Esophagus muscularis mucosa (tissue), 4 donors: ENCODE measurements at regions not wholly inside any gene's neighbourhood (a gene's known extent, or its start where the extent isn't known, plus 50 kb on each side); places are given as distances from the start of the nearest gene placed in this dataset.
"Not testable (repeated sequence)": the region's sequence is repeated elsewhere in the genome, so short reads cannot be mapped to it uniquely, and the experiment has no call there.

Experiments used
- DNase-seq: peaks from one replicate; pipeline ENCODE4 v3.0.0-alpha.2; 2017; ENCODE audit errors: extremely low spot score
- H3K27ac ChIP-seq, 4 donors: fragments of 200-600 bp; sonication (generic); replicated peaks in 1 of 4; 1 replicate in 3 of 4; 2 replicates in 1 of 4; pipeline ENCODE4 v1.5.1; 2016 to 2019; ENCODE audit warnings: mild to moderate bottlenecking in 1 of 4
- H3K27me3 ChIP-seq, 4 donors: fragments of 200-600 bp; sonication (generic); one replicate each; pipeline versions ENCODE4 v1.5.1 to v1.6.0; 2016 to 2019
- H3K36me3 ChIP-seq, 4 donors: fragments of 200-600 bp; sonication (generic); one replicate each; pipeline ENCODE4 v1.5.1; 2016 to 2019
- H3K4me1 ChIP-seq, 4 donors: fragments of 200-600 bp; sonication (generic); one replicate each; pipeline ENCODE4 v1.5.1; 2016 to 2019
- H3K4me3 ChIP-seq, 4 donors: fragments of 200-600 bp; sonication (generic); 1 replicate in 2 of 4; 2 replicates in 2 of 4; pipeline ENCODE4 v1.5.1; 2016 to 2019; ENCODE audit warnings: mild to moderate bottlenecking in 4 of 4, moderate library complexity in 1 of 4
- H3K9me3 ChIP-seq, 4 donors: fragments of 200-600 bp; sonication (generic); 1 replicate in 3 of 4; 2 replicates in 1 of 4; pipeline ENCODE4 v1.5.1; 2016 to 2019
- EP300 ChIP-seq: sonication (generic); formaldehyde crosslinking; IDR thresholded peaks from one replicate; pipeline ENCODE4 v1.6.1; 2017; ENCODE audit warnings: antibody characterized with exemption
- POLR2A ChIP-seq: fragments of 450-650 bp; IDR thresholded peaks from one replicate; pipeline ENCODE4 v1.6.1; 2017; ENCODE audit warnings: antibody characterized with exemption, moderate library complexity, mild to moderate bottlenecking, low read depth
- POLR2AphosphoS5 ChIP-seq, 2 donors: sonication (generic); formaldehyde crosslinking; IDR thresholded peaks; one replicate each; pipeline ENCODE4 v1.6.1; 2017; ENCODE audit warnings: antibody characterized with exemption in 2 of 2
- WGBS: methylation state at CpG from one replicate; pipeline ENCODE4 v1.1.5; 2018; 5-methylcytosine and 5-hydroxymethylcytosine counted together
- intact Hi-C: fragments of 100-400 bp; cut with DNase I; formaldehyde crosslinking; loops from one replicate; pipeline ENCODE4 v1.15.1; 2023
- TF ChIP-seq, protein P1 (sequence below), 3 experiments: fragments of 200-600 bp in 2 of 3; fragments of 450-650 bp in 1 of 3; sonication (generic) in 2 of 3; IDR thresholded peaks; one replicate each; pipeline ENCODE4 v1.5.1; 2017 to 2019; ENCODE audit warnings: antibody characterized with exemption in 3 of 3, mild to moderate bottlenecking in 2 of 3, moderate library complexity in 1 of 3

DNA sequence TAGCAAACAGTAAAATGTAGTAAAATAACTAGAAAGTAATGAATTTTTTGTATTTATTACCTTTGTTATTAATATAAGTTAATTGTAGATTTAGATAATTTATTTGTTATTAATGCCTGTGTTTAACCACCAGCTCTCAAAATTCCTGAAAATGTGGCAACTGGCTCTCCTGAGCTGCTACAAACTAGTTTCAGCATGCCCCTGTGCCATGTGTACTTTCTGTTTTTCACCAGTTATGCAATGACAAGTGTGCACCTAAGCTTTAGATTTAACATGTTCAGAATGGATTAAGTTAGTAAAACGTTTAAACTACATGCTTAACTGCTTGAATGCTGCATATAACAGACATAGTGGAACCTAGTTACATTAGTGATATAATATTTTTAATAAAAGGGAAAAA lies 88.1 kb downstream of the POSTN start:
- Histone ChIP-seq H3K4me3 (no peak overlapping the region), H3K27me3 (no peaks in the 10 kb centered on the region), H3K4me1 (no peaks in the 10 kb centered on the region), H3K27ac (no peak overlapping the region), H3K36me3 (no peaks in the 10 kb centered on the region), H3K9me3 (no peaks in the 10 kb centered on the region)
- WGBS = no CpG with 5 or more reads among the region's 1 CpG
- TF ChIP-seq, protein P1, sequence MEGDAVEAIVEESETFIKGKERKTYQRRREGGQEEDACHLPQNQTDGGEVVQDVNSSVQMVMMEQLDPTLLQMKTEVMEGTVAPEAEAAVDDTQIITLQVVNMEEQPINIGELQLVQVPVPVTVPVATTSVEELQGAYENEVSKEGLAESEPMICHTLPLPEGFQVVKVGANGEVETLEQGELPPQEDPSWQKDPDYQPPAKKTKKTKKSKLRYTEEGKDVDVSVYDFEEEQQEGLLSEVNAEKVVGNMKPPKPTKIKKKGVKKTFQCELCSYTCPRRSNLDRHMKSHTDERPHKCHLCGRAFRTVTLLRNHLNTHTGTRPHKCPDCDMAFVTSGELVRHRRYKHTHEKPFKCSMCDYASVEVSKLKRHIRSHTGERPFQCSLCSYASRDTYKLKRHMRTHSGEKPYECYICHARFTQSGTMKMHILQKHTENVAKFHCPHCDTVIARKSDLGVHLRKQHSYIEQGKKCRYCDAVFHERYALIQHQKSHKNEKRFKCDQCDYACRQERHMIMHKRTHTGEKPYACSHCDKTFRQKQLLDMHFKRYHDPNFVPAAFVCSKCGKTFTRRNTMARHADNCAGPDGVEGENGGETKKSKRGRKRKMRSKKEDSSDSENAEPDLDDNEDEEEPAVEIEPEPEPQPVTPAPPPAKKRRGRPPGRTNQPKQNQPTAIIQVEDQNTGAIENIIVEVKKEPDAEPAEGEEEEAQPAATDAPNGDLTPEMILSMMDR (IDR thresholded peaks at IDR 0.05) = no peak
- TF ChIP-seq POLR2A = no peak
- no peak for TF ChIP-seq EP300
- no peak for TF ChIP-seq POLR2AphosphoS5 (IDR thresholded peaks at IDR 0.05)
- intact Hi-C loops = no loop called here
- DNase-seq = no peak

DNA sequence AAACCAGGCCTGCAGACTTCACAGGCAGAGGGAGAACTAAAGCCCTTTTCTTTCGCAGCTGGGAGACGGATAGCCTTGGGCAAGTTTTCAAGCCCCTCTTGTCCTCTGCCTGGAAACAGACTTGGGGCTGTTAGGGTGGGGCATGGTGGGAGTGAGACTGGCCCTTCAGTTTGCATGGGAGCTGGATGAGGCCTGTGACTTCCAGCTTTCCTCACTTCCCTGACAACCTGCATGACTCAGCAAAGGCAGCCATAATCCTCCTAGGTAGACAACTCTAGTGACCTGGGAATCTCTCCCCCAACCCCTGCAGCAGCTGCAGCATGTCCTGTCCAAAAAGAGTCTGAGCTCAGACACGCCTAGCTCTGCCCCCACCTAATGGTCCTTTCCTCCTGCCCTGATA lies 93.0 kb downstream of the POSTN start:
- no peak overlapping the region for H3K27ac ChIP-seq
- H3K4me1 ChIP-seq = no peaks in the 10 kb centered on the region
- H3K4me3 ChIP-seq = no peak overlapping the region
- no peaks in the 10 kb centered on the region for H3K36me3 ChIP-seq
- intact Hi-C loops = no loop called here
- no CpG with 5 or more reads among the region's 3 CpGs for WGBS
- H3K9me3 ChIP-seq = no peaks in the 10 kb centered on the region
- DNase-seq = no peak
- TF ChIP-seq, protein P1 (IDR thresholded peaks at IDR 0.05) = no peak
- TF ChIP-seq EP300 (no peak), POLR2AphosphoS5 (IDR thresholded peaks at IDR 0.05) (no peak), POLR2A (no peak)
- H3K27me3 ChIP-seq = no peaks in the 10 kb centered on the region

- Histone ChIP-seq H3K27ac (no peak overlapping the region), H3K4me3 (no peak overlapping the region), H3K9me3 (no peaks in the 10 kb centered on the region), H3K36me3 (no peaks in the 10 kb centered on the region), H3K4me1 (no peaks in the 10 kb centered on the region), H3K27me3 (no peaks in the 10 kb centered on the region)
- no peak for DNase-seq
- TF ChIP-seq POLR2A (no peak), EP300 (no peak), POLR2AphosphoS5 (IDR thresholded peaks at IDR 0.05) (no peak)
- TF ChIP-seq, protein P1 (IDR thresholded peaks at IDR 0.05) = no peak
- intact Hi-C loops = no loop called here
- WGBS = no CpG with 5 or more reads among the region's 1 CpG
Observed at GRCh38 chr13:37504251-37504650, 94.3 kb downstream of the POSTN start.

GRCh38 chr13:37503287-37503686 lies 95.3 kb downstream of the POSTN start:
- no peak overlapping the region for H3K4me3 ChIP-seq
- no peak overlapping the region for H3K27ac ChIP-seq
- intact Hi-C loops = no loop called here
- H3K36me3 ChIP-seq = no peaks in the 10 kb centered on the region
- DNase-seq = no peak
- no peaks in the 10 kb centered on the region for H3K9me3 ChIP-seq
- no peak for TF ChIP-seq POLR2A
- TF ChIP-seq, protein P1 (IDR thresholded peaks at IDR 0.05) = no peak
- no peak for TF ChIP-seq EP300
- no peak for TF ChIP-seq POLR2AphosphoS5 (IDR thresholded peaks at IDR 0.05)
- no peaks in the 10 kb centered on the region for H3K27me3 ChIP-seq
- H3K4me1 ChIP-seq = no peaks in the 10 kb centered on the region

- intact Hi-C loops = not testable (repeated sequence)
- no CpG with 5 or more reads among the region's 1 CpG for WGBS
Observed at GRCh38 chr13:37502303-37502993, 96.1 kb downstream of the POSTN start.

More at GRCh38 chr13:37502303-37502993, 96.1 kb downstream of the POSTN start:
- H3K27me3 ChIP-seq, H3K4me3 ChIP-seq, H3K4me1 ChIP-seq, H3K36me3 ChIP-seq, H3K27ac ChIP-seq, H3K9me3 ChIP-seq, DNase-seq: not testable (repeated sequence)
